Pancreas (tissue), 10 donors: ENCODE measurements at regions not wholly inside any gene's neighbourhood (a gene's known extent, or its start where the extent isn't known, plus 50 kb on each side); places are given as distances from the start of the nearest gene placed in this dataset.

Source experiments
- ATAC-seq, 4 donors: fragments of 200-7000 bp; cut with Tn5 transposase; one replicate each; pipeline versions ENCODE4 v1.8.0 to v1.9.1; 2020; ENCODE audit warnings: mild to moderate bottlenecking in 4 of 4, moderate library complexity in 4 of 4
- DNase-seq, 6 donors: peaks; one replicate each; pipeline ENCODE4 v3.0.0-alpha.2; 2020
- FAIRE-seq: peaks from 2 replicates; lab custom pipeline; 2012; peaks lifted over from hg19 to GRCh38; lab: Jason Lieb, UNC
- H3K27ac ChIP-seq, 4 donors: fragments of 200-600 bp; sonication (generic); 1 replicate in 3 of 4; 2 replicates in 1 of 4; pipeline versions ENCODE4 v1.5.0 to v1.8.0; 2020
- H3K27me3 ChIP-seq, 4 donors: fragments of 200-600 bp; one replicate each; pipeline ENCODE4 v1.8.0; 2021
- H3K36me3 ChIP-seq, 3 donors: fragments of 200-600 bp; sonication (generic) in 1 of 3; one replicate each; pipeline versions ENCODE4 v1.5.0 to v1.8.0; 2020 to 2021
- H3K4me1 ChIP-seq, 3 donors: fragments of 200-600 bp; one replicate each; pipeline ENCODE4 v1.8.0; 2021
- H3K4me3 ChIP-seq, 4 donors: fragments of 200-600 bp; sonication (generic) in 2 of 4; one replicate each; pipeline versions ENCODE4 v1.5.0 to v1.8.0; 2020 to 2021
- H3K9me3 ChIP-seq, 4 donors: fragments of 200-600 bp; one replicate each; pipeline ENCODE4 v1.8.0; 2021
- WGBS, 2 donors: extraction: QIAGEN DNeasy Blood & Tissue Kit; methylation state at CpG; one replicate each; pipeline ENCODE4 v1.1.7; 2013; 5-methylcytosine and 5-hydroxymethylcytosine counted together
- intact Hi-C, 3 donors: fragments of 100-400 bp; cut with DNase I; formaldehyde crosslinking; loops; one replicate each; pipeline versions ENCODE4 v1.11.1 to v1.14.2; 2022
- TF ChIP-seq, protein P1 (sequence below), 4 donors: fragments of 200-600 bp; sonication (generic) in 3 of 4; IDR thresholded peaks; one replicate each; pipeline versions ENCODE4 v1.5.0 to v1.8.0; 2021; ENCODE audit warnings: antibody characterized with exemption in 4 of 4
- donor health status: healthy with polysubstance abuse.
- donor health status: DM: no; HTN: no; CAD: no; lungs with moderate emphysema.
- donor health status: DM: no; HTN: no; CAD: no.
- donor health status: control.
- donor health status: control.
- donor health status: Bipolar disorder and iron deficiency.
- donor health status: DM: yes; HTN: yes; CAD: no.
- donor health status: DM: no; HTN: no; CAD: no.
- donor health status: DM: no; HTN: no; CAD: no.
- donor health status: DM: yes; HTN: yes; CAD: no.

DNA sequence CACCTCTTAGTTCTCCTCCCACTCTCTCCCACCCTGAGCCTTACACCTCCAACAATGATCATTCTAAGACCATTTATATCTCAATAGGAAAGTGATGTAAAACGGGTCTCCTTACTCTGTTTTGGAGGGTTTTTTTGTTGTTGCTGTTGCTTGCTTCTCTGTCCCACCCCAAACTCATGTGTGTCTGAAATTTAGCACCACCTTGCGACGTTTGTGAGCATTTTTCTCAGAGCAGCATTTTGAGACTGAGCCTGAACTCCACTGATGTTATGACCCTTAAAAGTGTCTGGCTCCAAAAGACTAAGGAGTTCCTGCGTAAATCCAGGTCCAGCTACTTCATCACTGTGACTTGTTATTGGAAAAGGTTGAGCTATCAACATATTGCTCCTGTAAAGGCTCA is 155.0 kb downstream of the DAD1 start:
- Histone ChIP-seq H3K27ac (no peak overlapping the region), H3K9me3 (no peaks in the 10 kb centered on the region), H3K36me3 (no peaks in the 10 kb centered on the region), H3K4me1 (peaks cover 17 to 32% (median 22%) of the 10 kb centered on the region in 3 donors), H3K27me3 (no peaks in the 10 kb centered on the region), H3K4me3 (no peak overlapping the region)
- TF ChIP-seq, protein P1, sequence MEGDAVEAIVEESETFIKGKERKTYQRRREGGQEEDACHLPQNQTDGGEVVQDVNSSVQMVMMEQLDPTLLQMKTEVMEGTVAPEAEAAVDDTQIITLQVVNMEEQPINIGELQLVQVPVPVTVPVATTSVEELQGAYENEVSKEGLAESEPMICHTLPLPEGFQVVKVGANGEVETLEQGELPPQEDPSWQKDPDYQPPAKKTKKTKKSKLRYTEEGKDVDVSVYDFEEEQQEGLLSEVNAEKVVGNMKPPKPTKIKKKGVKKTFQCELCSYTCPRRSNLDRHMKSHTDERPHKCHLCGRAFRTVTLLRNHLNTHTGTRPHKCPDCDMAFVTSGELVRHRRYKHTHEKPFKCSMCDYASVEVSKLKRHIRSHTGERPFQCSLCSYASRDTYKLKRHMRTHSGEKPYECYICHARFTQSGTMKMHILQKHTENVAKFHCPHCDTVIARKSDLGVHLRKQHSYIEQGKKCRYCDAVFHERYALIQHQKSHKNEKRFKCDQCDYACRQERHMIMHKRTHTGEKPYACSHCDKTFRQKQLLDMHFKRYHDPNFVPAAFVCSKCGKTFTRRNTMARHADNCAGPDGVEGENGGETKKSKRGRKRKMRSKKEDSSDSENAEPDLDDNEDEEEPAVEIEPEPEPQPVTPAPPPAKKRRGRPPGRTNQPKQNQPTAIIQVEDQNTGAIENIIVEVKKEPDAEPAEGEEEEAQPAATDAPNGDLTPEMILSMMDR (IDR thresholded peaks at IDR 0.05): no peak
- no peak for FAIRE-seq
- ATAC-seq: no peak
- DNase-seq: no peak
- WGBS, 2 donors: 85 to 87% methylated on average over 4 of the region's 4 CpGs
- intact Hi-C loops: no loop called here

DNA sequence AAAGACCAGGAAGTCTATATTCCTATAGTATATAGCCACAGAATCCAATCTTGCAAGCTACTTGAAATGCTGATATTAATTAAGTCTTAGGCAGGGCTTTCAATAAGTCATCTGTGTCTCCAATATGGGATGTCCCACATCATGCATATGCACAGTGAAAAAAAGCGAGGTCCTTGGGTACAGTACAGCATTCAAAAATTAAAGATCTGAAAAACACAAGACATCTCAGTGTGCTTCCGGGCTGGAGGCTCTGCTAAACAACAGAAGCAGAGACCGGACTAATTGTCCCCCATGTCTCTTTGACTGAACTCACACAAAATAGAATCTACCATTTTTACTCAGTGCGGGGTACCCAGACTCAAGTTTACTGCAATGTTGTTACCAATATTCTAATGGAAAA is 156.0 kb downstream of the DAD1 start:
- 54 to 68% methylated on average over 4 of the region's 4 CpGs for WGBS, 2 donors
- H3K27ac ChIP-seq: peak overlapping the region in 3 of 4 donors; percentile 7 to 49 (median 13)
- intact Hi-C loops: no loop called here
- DNase-seq (no peak), FAIRE-seq (no peak), ATAC-seq (peak; percentile 5 to 25 (median 15))
- H3K4me3 ChIP-seq: no peak overlapping the region
- H3K27me3 ChIP-seq: no peaks in the 10 kb centered on the region
- H3K36me3 ChIP-seq: no peaks in the 10 kb centered on the region
- peaks cover 27 to 36% (median 30%) of the 10 kb centered on the region in 3 donors for H3K4me1 ChIP-seq
- no peaks in the 10 kb centered on the region for H3K9me3 ChIP-seq
- TF ChIP-seq, protein P1 (IDR thresholded peaks at IDR 0.05): no peak

- no peaks in the 10 kb centered on the region for H3K36me3 ChIP-seq
- WGBS, 2 donors: 0 to 5% methylated on average over 4 of the region's 4 CpGs
- H3K4me3 ChIP-seq: no peak overlapping the region
- DNase-seq (peak in 3 of 6 donors; percentile 60 to 80 (median 74)), ATAC-seq (peak; percentile 84 to 94 (median 93)), FAIRE-seq (peak; percentile 95)
- intact Hi-C loops: no loop called here
- TF ChIP-seq, protein P1 (IDR thresholded peaks at IDR 0.05): no peak
- no peaks in the 10 kb centered on the region for H3K9me3 ChIP-seq
- H3K27me3 ChIP-seq: no peaks in the 10 kb centered on the region
- H3K27ac ChIP-seq: peak overlapping the region in 3 of 4 donors; percentile 7 to 49 (median 13)
- peaks cover 30 to 41% (median 36%) of the 10 kb centered on the region in 3 donors for H3K4me1 ChIP-seq
Observed at GRCh38 chr14:22432348-22432976, 156.6 kb downstream of the DAD1 start.

- H3K9me3 ChIP-seq: no peaks in the 10 kb centered on the region
- TF ChIP-seq, protein P1 (IDR thresholded peaks at IDR 0.05): no peak
- 65 to 66% methylated on average over 7 of the region's 7 CpGs for WGBS, 2 donors
- peaks cover 30 to 43% (median 42%) of the 10 kb centered on the region in 3 donors for H3K4me1 ChIP-seq
- H3K36me3 ChIP-seq: no peaks in the 10 kb centered on the region
- H3K4me3 ChIP-seq: no peak overlapping the region
- no peaks in the 10 kb centered on the region for H3K27me3 ChIP-seq
- no peak overlapping the region for H3K27ac ChIP-seq
- intact Hi-C loops: no loop called here
- FAIRE-seq (no peak), DNase-seq (no peak), ATAC-seq (no peak)
Observed at GRCh38 chr14:22429546-22430294, 159.3 kb downstream of the DAD1 start.
